Stomach (tissue), 4 donors: ENCODE measurements at regions not wholly inside any gene's neighbourhood (a gene's known extent, or its start where the extent isn't known, plus 50 kb on each side); places are given as distances from the start of the nearest gene placed in this dataset.

Experiments
- POLR2A ChIP-seq, 4 donors: fragments of 450-650 bp; IDR thresholded peaks; one replicate each; pipeline ENCODE4 v1.6.1; 2016; ENCODE audit warnings: antibody characterized with exemption in 4 of 4, control low read depth in 2 of 4, mild to moderate bottlenecking in 1 of 4, moderate library complexity in 1 of 4
- TF ChIP-seq, protein P1 (sequence below), 7 experiments: fragments of 450-650 bp in 4 of 7; fragments of 200-600 bp in 3 of 7; sonication (generic) in 3 of 7; IDR thresholded peaks; one replicate each; pipeline ENCODE4 v1.5.1; 2016 to 2019; ENCODE audit warnings: antibody characterized with exemption in 7 of 7, control low read depth in 2 of 7, mild to moderate bottlenecking in 1 of 7

- TF ChIP-seq, protein P1, sequence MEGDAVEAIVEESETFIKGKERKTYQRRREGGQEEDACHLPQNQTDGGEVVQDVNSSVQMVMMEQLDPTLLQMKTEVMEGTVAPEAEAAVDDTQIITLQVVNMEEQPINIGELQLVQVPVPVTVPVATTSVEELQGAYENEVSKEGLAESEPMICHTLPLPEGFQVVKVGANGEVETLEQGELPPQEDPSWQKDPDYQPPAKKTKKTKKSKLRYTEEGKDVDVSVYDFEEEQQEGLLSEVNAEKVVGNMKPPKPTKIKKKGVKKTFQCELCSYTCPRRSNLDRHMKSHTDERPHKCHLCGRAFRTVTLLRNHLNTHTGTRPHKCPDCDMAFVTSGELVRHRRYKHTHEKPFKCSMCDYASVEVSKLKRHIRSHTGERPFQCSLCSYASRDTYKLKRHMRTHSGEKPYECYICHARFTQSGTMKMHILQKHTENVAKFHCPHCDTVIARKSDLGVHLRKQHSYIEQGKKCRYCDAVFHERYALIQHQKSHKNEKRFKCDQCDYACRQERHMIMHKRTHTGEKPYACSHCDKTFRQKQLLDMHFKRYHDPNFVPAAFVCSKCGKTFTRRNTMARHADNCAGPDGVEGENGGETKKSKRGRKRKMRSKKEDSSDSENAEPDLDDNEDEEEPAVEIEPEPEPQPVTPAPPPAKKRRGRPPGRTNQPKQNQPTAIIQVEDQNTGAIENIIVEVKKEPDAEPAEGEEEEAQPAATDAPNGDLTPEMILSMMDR (IDR thresholded peaks at IDR 0.05), result no peak
- TF ChIP-seq POLR2A (IDR thresholded peaks at IDR 0.05), result no peak
Observed at GRCh38 chr1:220462752-220463151, 65.2 kb upstream of the MARK1 start.
